Inflammatory macrophage treated with lipopolysaccharide for 4 hours (primary cell): ENCODE measurements at regions not wholly inside any gene's neighbourhood (a gene's known extent, or its start where the extent isn't known, plus 50 kb on each side); places are given as distances from the start of the nearest gene placed in this dataset.
A peak's percentile ranks its signal among the peaks of the same experiment; 100 is the strongest.

Experiments
- DNase-seq: peaks from one replicate; pipeline ENCODE4 v3.0.0-alpha.2; 2020

DNA sequence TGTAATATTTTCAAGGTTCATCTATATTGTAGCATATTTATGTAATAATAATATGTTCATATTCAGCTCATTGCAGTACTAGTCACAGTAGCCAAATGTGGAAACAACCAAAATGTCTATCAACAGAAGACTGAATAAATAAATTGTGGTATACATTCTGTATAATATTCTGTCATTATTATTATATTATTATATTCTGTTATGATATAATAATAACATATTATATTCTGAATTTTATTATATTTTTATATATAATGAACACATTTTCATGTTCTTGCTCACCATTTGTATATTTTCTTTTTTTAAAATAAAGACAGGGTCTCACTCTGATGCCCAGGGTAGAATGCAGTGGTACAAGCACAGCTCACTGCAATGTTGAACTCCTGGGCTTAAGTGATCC is 91.2 kb upstream of the STARD3NL start:
- no peak for DNase-seq

GRCh38 chr7:38102507-38102906 is 75.5 kb upstream of the STARD3NL start:
- DNase-seq = no peak

GRCh38 chr7:38105874-38106483 is 72.1 kb upstream of the STARD3NL start:
- DNase-seq = peak; percentile 65

DNA sequence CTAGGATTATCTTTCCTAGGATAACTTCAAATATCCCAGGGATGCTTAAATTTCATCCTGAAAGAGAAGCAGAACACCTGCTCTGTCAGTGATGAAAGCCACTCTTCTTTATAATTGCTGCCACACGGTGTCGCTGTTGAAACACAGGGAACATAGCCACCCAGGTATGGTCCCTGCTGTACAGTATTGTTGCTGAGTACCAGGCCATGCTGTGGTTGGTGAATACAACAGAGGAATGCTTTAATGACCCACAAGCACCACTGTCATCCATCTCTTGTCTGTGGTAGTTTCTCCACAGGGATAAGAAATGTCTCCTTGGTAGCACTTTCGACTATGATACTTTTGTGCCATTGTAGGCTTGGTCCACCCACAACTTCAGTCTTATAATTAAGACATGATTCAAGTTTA is 70.6 kb upstream of the STARD3NL start:
- peak; percentile 57 for DNase-seq

DNA sequence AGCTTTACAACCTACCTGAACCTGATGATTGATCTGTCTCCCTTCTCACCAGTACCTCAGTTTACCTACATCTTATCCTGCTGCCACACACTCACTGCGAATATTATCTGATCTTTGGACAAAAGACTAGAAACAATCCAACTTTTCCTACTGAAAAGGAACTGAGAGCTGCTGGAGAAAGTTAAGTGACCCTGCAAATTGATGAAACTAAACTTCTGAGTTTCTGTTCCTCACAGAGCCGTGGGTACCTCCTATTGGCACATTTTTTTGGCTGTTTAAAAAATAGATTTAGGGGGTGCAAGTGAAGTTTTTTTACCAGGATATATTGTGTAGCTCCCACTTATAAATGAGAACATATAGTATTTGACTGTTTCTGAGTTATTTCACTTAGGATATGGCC is 66.0 kb upstream of the STARD3NL start:
- no peak for DNase-seq

- no peak for DNase-seq
Observed at GRCh38 chr7:38120076-38120475, 58.0 kb upstream of the STARD3NL start.

- DNase-seq = no peak
Observed at GRCh38 chr7:38122501-38122900, 55.5 kb upstream of the STARD3NL start.

DNA sequence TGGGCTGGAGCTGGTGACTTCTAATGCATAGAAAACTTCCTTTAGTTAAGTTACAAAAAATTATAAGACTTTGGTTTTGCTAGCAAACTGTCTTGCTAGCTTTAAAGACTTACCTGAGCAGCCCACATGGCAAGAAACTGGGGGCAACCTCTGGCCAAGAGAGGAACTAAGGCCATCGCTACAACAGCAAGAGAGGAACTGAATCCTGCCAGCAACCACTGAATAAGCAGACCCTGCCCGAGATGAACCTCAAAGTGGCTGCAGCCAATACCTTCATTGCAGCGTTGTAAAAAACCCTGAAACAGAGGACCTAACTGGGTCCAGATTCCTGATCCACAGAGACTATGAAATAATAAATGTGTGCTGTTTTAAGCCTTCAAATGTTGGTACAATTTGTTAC is 54.6 kb upstream of the STARD3NL start:
- DNase-seq = no peak

GRCh38 chr7:38127216-38128207 is 50.5 kb upstream of the STARD3NL start:
- DNase-seq = no peak
